Heart left ventricle (tissue), 16 donors: ENCODE measurements at regions not wholly inside any gene's neighbourhood (a gene's known extent, or its start where the extent isn't known, plus 50 kb on each side); places are given as distances from the start of the nearest gene placed in this dataset.

Experiments
- ATAC-seq, 4 donors: fragments of 200-7000 bp; cut with Tn5 transposase; one replicate each; pipeline ENCODE4 v1.9.1; 2020 to 2022; ENCODE audit warnings: moderate library complexity in 4 of 4, mild to moderate bottlenecking in 3 of 4, moderate number of reproducible peaks in 1 of 4
- DNase-seq, 5 donors: peaks; one replicate each; pipeline ENCODE4 v3.0.0-alpha.2; 2020
- H3K27ac ChIP-seq, 12 donors: fragments of 200-600 bp; sonication (generic) in 4 of 12; one replicate each; pipeline versions ENCODE4 v1.5.0 to v1.8.0; 2016 to 2022; ENCODE audit warnings: mild to moderate bottlenecking in 2 of 12
- H3K27me3 ChIP-seq, 9 donors: fragments of 200-600 bp; sonication (generic) in 2 of 9; one replicate each; pipeline versions ENCODE4 v1.5.1 to v1.8.0; 2016 to 2022; ENCODE audit warnings: mild to moderate bottlenecking in 3 of 9
- H3K36me3 ChIP-seq, 9 donors: fragments of 200-600 bp; sonication (generic) in 2 of 9; one replicate each; pipeline versions ENCODE4 v1.5.0 to v1.8.0; 2018 to 2022; ENCODE audit warnings: mild to moderate bottlenecking in 2 of 9
- H3K4me1 ChIP-seq, 12 donors: fragments of 200-600 bp; sonication (generic) in 4 of 12; one replicate each; pipeline versions ENCODE4 v1.5.0 to v1.8.0; 2016 to 2022; ENCODE audit warnings: mild to moderate bottlenecking in 3 of 12
- H3K4me3 ChIP-seq, 12 donors: fragments of 200-600 bp; sonication (generic) in 4 of 12; one replicate each; pipeline versions ENCODE4 v1.5.0 to v1.8.0; 2017 to 2022; ENCODE audit warnings: mild to moderate bottlenecking in 9 of 12, moderate library complexity in 4 of 12
- H3K9me3 ChIP-seq, 12 donors: fragments of 200-600 bp; sonication (generic) in 4 of 12; one replicate each; pipeline versions ENCODE4 v1.5.0 to v1.8.0; 2016 to 2022; ENCODE audit warnings: mild to moderate bottlenecking in 1 of 12
- CTCF ChIP-seq, 12 donors: fragments of 200-600 bp; sonication (generic) in 4 of 12; IDR thresholded peaks; one replicate each; pipeline versions ENCODE4 v1.5.0 to v1.8.0; 2018 to 2022; ENCODE audit warnings: antibody characterized with exemption in 12 of 12, mild to moderate bottlenecking in 5 of 12
- POLR2A ChIP-seq, 2 donors: fragments of 450-650 bp; IDR thresholded peaks; one replicate each; pipeline ENCODE4 v1.6.1; 2017; ENCODE audit warnings: antibody characterized with exemption in 2 of 2, mild to moderate bottlenecking in 2 of 2, moderate library complexity in 2 of 2
- WGBS, 4 donors: extraction: QIAGEN DNeasy Blood & Tissue Kit in 2 of 4; methylation state at CpG; one replicate each; pipeline versions ENCODE4 v1.1.5 to v1.1.7; 2013 to 2018; 5-methylcytosine and 5-hydroxymethylcytosine counted together
- intact Hi-C, 10 donors: fragments of 100-400 bp; cut with DNase I; formaldehyde crosslinking; loops; one replicate each; pipeline versions ENCODE4 v1.11.1 to v1.14.2; 2022
- donor health status: ischemic (EF 13 %, LVEDD 7.1; RV severe dilation, severe dysfunction).
- donor health status: healthy with polysubstance abuse.
- donor health status: DM: no; HTN: yes; CAD: no.
- donor health status: DM: no; HTN: no; CAD: no.
- donor health status: ischemic (EF 25% LVEDD 6.9; RV normal size, moderate dysfunction).
- donor health status: ischemic (EF 25% LVEDD 5.7; RV mildly dilated, moderate dysfunction).
- donor health status: healthy.
- donor health status: DM: yes; HTN: yes; CAD: no.
- donor health status: ischemic (EF 35%, LVEDD 5.7; RV mildly dilated, moderate dysfunction).
- donor health status: nonischemic (EF 11% LVEDD 7.7; RV severe dilation, severe dysfunction).
- donor health status: DM: yes; HTN: yes; CAD: no.
- donor health status: PGD.
- donor health status: ischemic (EF 29% LVEDD 5.4; RV normal size, mild dysfunction).
- donor health status: nonischemic (EF 23%, LVEDD 6.1; RV moderate dilation, normal function).

- H3K4me3 ChIP-seq = no peak overlapping the region
- ATAC-seq (no peak), DNase-seq (no peak)
These were observed 201.3 kb downstream of the POU4F1 start for GRCh38 chr13:78401873-78402707.

GRCh38 chr13:78398743-78399410, 204.5 kb downstream of the POU4F1 start:
- peaks cover 0 to 6% (median 0%) of the 10 kb centered on the region in 12 donors for H3K9me3 ChIP-seq
- DNase-seq (no peak), ATAC-seq (no peak)
- intact Hi-C loops = no loop called here
- WGBS, 4 donors = 72 to 79% (median 76%) methylated on average over 4 of the region's 4 CpGs
- H3K4me1 ChIP-seq = no peaks in the 10 kb centered on the region
- no peaks in the 10 kb centered on the region for H3K27me3 ChIP-seq
- TF ChIP-seq CTCF (IDR thresholded peaks at IDR 0.05) = no peak
- TF ChIP-seq POLR2A (IDR thresholded peaks at IDR 0.05) = no peak
- no peak overlapping the region for H3K27ac ChIP-seq
- H3K4me3 ChIP-seq = no peak overlapping the region
- no peaks in the 10 kb centered on the region for H3K36me3 ChIP-seq

More at GRCh38 chr13:78401873-78402707, 201.3 kb downstream of the POU4F1 start:
- 66 to 69% (median 68%) methylated on average over 7 of the region's 7 CpGs for WGBS, 4 donors
- no peaks in the 10 kb centered on the region for H3K36me3 ChIP-seq
- H3K27me3 ChIP-seq = no peaks in the 10 kb centered on the region
- intact Hi-C loops = no loop called here
- no peak for TF ChIP-seq POLR2A (IDR thresholded peaks at IDR 0.05)
- TF ChIP-seq CTCF (IDR thresholded peaks at IDR 0.05) = no peak
- H3K27ac ChIP-seq = no peak overlapping the region
- H3K9me3 ChIP-seq = peaks cover 0 to under 1% (median 0%) of the 10 kb centered on the region in 12 donors
- H3K4me1 ChIP-seq = no peaks in the 10 kb centered on the region

GRCh38 chr13:78393286-78394142, 209.8 kb downstream of the POU4F1 start:
- peaks cover 0 to 6% (median 0%) of the 10 kb centered on the region in 12 donors for H3K9me3 ChIP-seq
- TF ChIP-seq CTCF (IDR thresholded peaks at IDR 0.05) = no peak
- TF ChIP-seq POLR2A (IDR thresholded peaks at IDR 0.05) = no peak
- ATAC-seq (no peak), DNase-seq (no peak)
- H3K4me3 ChIP-seq = no peak overlapping the region
- no peaks in the 10 kb centered on the region for H3K27me3 ChIP-seq
- 48 to 58% (median 52%) methylated on average over 4 of the region's 4 CpGs for WGBS, 4 donors
- no peaks in the 10 kb centered on the region for H3K4me1 ChIP-seq
- H3K36me3 ChIP-seq = no peaks in the 10 kb centered on the region
- intact Hi-C loops = no loop called here
- H3K27ac ChIP-seq = no peak overlapping the region

- ATAC-seq = no peak
- H3K4me3 ChIP-seq = no peak overlapping the region
- no peaks in the 10 kb centered on the region for H3K27me3 ChIP-seq
- TF ChIP-seq POLR2A (IDR thresholded peaks at IDR 0.05) (no peak), CTCF (IDR thresholded peaks at IDR 0.05) (no peak)
- DNase-seq = no peak
- no peak overlapping the region for H3K27ac ChIP-seq
- no peaks in the 10 kb centered on the region for H3K9me3 ChIP-seq
- intact Hi-C loops = no loop called here
- no peaks in the 10 kb centered on the region for H3K4me1 ChIP-seq
- 76 to 86% (median 79%) methylated on average over 1 of the region's 1 CpG for WGBS, 4 donors
- no peaks in the 10 kb centered on the region for H3K36me3 ChIP-seq
These were observed 219.5 kb downstream of the POU4F1 start for GRCh38 chr13:78383899-78384298.
